ENCODE measurements at regions not wholly inside any gene's neighbourhood (a gene's known extent, or its start where the extent isn't known, plus 50 kb on each side); places are given as distances from the start of the nearest gene placed in this dataset.

GRCh38 chr11:16669799-16670415, 68.5 kb upstream of the C11orf58 start:
- no peak for TF ChIP-seq ZNF274 (IDR thresholded peaks at IDR 0.05; ENCODE audit: low read depth, low read length)
- TF ChIP-seq YY1 (IDR thresholded peaks at IDR 0.05; ENCODE audit: insufficient read depth, insufficient read length) = no peak
